ENCODE measurements at regions not wholly inside any gene's neighbourhood (a gene's known extent, or its start where the extent isn't known, plus 50 kb on each side); places are given as distances from the start of the nearest gene placed in this dataset.

DNA sequence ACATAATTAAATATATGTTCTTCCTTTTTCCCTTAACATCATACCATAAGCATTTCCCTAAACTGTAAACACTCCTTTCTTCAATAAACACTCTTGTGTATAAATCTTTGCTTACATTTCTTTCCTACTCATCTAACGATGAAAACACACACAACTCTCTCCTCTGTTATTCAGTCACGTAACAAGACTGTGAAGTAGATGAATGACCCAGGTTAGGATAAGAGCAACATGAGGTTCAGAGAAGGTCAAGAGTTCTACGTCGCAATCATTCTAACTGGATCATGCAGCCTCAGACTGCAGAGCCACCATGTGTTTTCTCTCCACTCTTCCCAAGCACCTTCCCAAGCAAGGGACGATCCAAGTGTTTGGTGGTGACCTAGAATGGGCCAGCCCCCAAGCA, 70.5 kb upstream of the SPTLC1 start:
- no peak for DNase-seq

DNA sequence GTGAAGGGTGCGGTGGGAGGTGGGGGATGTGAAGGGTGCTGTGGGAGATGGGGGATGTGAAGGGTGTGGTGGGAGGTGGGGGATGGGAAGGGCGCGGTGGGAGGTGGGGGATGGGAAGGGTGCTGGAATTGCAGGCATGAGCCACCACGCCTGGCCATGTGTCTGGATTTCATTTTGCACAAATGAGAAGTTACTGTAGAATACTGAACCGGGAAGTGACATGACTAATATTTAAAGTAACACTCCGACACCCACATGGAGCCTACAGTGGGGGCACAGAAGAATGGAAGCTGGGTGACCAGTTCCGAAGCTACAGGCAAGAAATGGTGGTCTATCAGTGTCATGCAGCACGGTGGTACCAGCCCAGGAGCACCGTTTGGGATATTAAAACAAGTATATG, 69.9 kb upstream of the SPTLC1 start:
- DNase-seq = no peak

DNA sequence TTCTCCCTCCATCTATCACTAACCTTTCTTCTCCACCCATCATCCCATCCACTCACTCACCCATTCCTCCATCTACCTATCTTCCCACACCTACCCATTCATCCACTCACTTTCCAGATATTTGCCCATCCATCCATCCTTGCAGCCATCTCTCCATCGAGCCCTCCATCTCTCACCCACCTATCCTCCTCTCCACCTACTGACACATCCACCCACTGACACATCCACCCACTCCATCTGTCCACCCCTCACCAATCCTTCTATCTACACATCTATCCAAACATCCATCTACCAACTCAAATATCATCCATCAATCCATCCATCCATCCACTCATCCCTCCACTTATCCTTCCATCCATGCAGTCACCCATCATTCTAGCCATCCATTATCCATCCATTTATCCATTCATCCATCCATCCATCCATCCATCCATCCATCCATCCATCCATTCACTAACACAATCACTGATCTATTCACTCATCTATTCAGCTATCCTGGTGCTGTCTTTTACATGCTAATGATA, 68.9 kb upstream of the SPTLC1 start:
- DNase-seq = no peak

DNA sequence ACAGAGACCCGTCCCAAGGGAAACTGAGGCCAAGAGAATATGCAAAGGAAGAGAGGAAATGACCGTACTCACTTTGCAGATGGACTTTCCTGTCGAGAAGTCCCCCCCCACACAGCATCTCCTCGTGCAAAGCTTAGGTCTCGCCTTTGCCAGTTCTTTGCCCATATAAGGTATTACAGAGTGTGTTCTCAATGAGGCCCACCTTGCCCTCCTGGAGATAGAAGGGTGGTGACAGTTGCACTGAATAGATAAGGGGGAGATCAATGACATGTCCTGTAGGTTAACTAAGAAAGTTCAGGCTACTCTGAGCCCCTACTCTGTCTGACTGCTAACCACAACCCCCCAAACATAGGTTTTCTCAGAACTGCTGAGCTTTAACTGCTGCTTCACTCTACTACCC, 68.2 kb upstream of the SPTLC1 start:
- no peak for DNase-seq

DNA sequence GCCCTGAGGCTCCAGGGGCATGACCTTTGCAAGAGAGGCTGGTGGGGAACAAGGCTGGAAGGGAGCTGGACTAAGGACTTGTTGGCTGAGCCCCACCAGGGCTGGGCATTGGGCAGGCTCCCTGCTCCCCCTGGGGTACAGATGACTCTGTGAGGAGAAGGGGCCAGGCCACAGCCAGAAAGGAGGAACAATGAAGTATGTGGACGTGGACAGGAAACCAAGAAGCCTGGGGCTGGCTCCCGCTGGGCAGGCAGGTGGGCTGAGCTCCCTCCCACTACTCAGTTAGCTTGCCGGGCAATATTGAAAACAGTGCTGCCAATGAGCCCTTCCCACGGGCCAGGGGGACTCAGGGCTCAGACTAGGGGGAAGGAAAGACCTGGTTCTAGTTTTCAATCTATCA, 66.1 kb upstream of the SPTLC1 start:
- no peak for DNase-seq

DNA sequence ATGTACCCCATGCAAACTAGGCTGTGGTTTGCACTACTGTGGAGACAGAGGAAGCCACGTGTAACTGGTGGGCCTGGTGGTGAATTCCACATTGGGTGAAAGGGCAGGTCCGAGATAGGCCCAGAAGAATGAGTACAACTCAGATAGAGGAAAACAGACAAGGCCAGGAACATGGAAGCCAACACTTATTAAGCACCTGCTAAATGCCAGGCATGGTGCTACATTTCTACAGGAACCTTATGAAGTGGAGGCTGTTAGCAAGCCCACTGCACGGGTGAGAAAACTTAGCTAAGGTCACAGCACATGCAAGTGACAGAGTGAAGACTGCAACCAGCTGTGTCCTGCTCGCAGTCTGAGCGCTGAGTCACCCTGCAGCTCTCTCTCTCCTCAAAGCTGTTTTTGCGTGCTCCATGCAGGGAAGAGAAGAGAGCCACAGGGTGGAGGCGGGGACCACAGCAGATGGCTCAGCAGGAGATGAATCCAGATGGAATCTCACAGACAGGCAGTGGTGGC, 65.5 kb upstream of the SPTLC1 start:
- peak; percentile 30 to 59 (median 39) for DNase-seq

DNA sequence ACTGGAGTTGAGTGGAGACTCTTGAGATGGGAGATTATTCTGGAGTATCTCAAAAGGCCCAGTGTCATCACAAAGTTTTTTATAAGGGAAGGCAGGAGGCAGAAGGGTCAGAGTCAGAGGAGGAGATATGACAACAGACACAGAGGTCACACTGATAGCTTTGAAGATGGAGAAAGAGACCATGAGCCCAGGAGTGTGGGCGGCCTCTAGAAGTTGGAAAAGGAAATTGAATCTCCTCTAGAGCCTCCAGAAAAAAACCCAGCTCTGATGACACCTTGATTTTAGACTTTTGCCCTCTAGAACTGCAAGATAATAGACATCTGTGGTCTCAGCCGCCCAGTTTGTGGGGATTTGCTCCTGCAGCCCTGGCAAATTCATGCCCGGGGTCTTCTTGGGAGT, 64.8 kb upstream of the SPTLC1 start:
- no peak for DNase-seq

DNA sequence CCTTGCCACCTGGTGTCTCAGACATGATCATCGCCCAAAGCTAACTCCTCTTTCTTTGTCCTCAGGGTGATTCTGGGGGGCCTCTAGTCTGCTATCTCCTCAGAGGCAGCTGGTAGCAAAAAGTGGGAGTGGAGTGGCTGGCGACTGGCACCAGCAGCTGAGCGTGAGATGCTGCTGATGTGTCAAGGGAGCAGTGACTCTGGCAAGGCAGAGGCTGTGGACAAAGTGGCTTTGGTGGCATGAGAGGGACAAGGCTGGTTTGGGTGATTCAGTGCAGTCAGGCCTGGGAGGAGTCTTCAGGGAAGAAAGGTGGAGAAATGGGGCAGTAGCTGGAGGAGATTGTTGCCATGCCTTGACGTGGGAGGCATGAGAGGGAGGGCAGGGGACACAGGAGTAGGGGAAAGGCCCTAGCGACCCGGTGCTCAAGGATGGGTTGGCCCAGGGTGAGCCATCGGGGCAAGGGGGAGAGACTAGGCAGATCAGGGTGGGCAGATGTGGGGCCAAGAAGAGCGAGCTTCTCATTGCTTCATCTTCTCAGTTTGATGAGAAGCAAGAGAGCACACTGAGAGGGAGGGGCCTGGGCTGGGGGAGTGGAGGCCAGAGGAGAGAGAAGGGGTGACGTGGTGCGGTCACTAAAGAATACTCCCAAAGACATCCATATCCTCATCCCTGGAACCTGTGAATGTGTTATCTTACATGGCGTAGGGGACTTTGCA, 64.2 kb upstream of the SPTLC1 start:
- no peak for DNase-seq

DNA sequence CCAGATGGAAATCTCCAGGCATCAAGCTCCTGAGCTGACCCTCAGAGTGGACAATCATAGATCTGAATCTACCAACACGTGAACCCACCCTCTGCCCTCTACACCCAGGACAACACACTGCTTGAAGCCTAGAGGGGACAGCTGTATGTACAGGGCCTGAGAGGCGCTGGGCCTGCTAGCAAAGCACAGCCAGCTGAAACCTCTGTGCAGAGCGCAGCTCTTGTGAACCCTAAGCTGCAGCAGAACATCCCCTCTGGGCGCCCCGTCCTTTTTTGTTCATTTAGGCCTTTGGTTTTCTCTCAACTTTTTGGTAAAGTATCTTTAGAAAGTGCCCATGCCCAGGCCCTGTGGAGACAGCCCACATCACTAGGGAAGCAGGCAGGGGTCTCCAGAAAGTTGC, 62.4 kb upstream of the SPTLC1 start:
- DNase-seq = no peak

DNA sequence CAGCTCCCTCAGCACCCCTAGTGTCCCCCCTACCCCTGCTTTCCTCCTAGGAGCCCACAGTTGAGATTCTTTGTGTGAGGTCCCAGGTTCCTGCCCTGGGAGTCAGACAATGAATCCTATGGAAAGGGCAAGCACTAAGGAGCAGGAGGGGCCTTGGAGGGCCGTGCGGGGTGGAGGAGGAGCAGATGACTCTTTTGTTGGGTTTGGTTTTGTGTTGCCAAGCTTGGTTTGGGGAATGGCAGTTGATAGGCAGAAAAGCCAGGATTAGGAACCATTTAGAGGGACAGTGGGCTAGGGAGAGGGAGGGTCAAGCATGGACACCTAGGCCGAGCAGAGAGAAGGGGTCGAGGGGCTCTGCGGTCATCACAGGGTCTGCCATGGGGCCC, 61.6 kb upstream of the SPTLC1 start:
- no peak for DNase-seq

DNA sequence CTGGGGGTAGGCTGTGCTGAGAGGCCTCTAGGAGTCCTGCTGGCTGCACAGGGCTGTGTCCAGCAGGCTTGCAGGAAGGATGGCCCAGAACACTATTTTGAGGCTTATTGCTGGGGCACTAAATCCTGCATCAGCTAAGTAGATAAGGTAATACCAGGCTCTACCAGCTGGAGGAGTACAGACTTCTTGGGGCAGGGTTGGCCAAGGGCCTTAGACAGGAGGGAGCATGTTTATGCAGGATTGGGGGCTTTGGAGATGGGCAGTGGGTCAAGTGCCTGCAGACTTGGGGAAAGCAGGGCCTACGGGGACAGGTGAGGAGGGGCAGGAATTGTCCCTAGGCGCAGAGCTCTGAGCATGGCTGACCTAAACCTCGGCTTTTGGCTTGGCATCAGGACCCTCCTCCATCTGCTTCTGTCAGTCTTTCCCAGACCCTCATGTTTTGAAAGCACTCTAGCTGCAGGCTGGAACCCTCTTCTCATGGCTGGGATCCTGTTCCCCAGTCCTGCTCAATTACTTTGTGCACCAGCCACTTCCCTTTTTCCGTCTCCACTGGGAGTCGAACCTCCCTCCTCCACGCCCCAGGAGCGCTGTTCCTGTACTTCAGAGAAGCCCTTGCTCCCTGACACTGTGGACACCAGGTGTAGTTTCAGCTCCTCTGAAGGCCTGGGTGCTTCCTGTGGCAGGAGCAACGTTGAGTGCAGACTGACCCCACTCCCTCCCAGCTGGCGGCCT, 61.0 kb upstream of the SPTLC1 start:
- DNase-seq = no peak

DNA sequence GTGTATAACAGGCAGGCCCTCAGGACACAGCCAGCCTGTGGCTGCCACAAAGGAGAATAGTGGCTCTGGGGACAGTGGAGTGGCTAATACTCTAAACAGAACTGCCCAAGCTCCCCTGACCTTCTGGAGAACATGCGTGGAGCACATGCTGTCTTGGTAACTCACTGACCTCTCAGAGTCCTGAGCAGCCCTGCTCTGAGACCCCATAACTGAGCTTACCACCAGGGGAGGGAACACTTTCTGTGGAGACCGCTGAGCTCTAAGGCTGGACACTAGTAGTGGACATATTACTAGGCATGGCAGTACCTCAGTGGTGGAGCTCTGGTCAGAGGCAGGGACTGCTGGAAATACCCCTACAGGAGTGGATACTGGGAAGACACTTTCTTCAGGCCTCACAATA, 60.2 kb upstream of the SPTLC1 start:
- no peak for DNase-seq

DNA sequence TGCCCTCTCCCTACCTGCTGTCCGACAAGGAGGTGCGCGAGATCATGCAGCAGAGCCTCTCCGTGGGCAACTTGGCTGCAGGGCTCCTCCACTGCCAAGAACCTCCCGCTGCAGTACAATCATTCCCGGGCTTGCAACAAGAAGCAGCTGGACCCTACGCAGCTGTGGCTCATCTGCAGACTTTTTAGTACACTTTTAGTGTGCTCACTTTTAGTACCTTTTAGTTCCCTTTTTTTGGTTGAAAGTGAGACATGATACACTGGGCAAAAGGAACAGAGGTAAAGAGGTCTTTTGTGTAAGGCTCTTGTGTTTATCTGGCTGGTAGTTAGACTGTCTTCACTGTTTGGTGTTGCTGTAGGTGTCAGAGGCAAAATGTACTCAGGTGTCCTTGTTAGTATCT, 58.1 kb upstream of the SPTLC1 start:
- no peak for DNase-seq

DNA sequence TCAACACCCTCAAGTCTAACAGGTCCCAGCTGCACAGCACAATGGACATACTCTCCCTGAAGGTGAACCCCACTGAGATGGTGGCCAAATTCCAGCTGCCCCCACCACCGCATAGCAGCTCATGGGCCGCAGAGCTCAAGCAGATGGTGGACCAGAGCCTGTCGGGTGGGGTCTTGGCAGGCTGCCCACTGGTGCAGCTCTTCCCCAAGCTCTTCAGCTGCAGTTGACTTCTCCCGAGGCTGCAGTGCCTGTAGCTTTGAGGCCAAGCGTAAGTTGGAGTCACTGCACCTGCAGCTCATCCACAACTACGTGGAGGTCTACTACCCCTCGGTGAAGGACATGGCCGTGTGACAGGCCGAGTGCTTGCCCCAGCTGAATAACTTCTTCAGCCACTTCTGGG, 56.6 kb upstream of the SPTLC1 start:
- DNase-seq = no peak

DNA sequence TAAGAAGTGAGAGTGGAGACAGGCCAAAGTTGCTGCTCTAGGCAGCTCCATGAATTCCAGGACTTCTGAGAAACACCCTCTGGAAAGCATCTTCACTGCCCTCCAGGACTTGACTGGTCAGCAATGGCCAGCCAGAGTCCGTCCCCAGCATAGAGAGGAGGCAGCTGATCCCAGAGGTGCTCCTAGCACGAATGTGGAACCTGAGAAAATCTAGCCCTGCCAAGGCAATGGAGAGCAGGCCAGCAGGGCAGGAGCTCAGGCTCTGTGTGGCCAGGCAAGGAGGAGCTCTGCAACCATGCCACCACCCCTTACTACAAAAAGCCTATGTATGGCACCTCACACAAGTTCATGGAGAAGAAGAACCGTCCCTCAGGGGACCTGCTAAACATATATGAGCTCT, 56.1 kb upstream of the SPTLC1 start:
- no peak for DNase-seq

DNA sequence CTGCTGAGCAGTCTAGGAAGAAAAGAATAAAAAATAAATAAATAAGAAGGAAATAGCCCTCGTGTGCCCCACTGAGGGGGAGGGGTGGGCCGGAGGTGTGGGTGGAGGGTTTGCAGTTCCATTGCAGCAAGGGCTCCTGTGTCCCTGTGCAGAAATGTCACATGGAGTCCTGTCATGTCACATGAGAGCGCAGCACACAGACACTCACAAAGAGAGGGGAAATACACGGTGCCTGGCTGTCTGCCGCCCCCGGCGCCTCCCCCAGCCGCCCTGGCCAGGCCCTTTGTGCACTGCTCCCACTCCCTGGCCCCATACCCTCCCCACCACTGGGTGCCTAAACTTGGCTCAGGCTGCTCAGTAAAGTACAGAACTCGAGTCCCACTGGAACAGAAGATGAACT, 55.6 kb upstream of the SPTLC1 start:
- no peak for DNase-seq

DNA sequence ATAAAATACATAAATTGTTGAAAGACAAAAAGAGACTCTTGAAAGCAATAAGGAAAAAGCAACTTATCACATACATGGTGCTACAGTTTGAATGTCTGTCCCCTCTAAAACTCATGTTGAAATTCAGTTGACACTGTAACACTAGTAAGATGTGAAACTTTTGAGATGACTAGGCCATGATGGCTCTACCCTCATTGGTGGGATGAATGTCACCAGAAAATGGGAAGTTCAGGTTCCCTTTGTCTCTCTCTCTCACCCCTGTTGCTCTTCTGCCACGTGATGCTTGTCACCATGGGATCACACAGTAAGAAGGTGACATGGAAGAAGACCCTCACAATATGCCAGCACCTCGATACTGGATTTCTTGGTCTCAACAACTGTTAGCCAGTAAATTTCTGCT, 50.3 kb upstream of the SPTLC1 start:
- no peak for DNase-seq
